Globus pallidus (tissue), 1 donor: ENCODE measurements at regions not wholly inside any gene's neighbourhood (a gene's known extent, or its start where the extent isn't known, plus 50 kb on each side); places are given as distances from the start of the nearest gene placed in this dataset.
"Not testable (repeated sequence)": the region's sequence is repeated elsewhere in the genome, so short reads cannot be mapped to it uniquely, and the experiment has no call there.

Experiments used
- DNase-seq: peaks from one replicate; pipeline ENCODE4 v3.0.0-alpha.2; 2015; ENCODE audit warnings: low spot score

DNA sequence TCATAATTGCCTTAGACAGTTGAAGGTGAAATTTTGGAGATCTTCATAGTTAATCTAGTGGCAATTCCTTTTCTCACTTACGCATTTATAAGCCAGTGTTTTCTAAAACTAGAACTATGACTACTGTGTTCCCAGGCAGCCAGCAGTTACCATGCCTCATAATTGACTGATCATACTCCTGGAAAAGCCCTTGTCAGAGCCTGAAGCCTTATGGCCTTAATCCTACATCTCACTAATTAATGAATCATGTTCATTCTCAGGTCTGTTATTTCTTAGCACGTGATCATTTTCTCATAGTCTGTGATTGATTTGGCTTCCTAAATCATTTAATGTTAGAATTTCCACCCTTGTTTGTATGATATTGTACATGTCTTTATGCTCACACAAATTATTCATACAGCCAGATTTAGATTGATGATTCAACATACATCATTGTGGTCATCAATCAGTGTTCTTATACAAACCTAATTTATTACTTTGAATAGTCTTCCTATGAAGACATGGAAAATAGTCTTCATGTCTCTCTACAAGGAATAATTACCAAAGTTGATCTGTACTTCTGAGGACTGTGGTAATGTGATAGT lies 132.6 kb upstream of the ASCC3 start:
- DNase-seq: no peak

DNA sequence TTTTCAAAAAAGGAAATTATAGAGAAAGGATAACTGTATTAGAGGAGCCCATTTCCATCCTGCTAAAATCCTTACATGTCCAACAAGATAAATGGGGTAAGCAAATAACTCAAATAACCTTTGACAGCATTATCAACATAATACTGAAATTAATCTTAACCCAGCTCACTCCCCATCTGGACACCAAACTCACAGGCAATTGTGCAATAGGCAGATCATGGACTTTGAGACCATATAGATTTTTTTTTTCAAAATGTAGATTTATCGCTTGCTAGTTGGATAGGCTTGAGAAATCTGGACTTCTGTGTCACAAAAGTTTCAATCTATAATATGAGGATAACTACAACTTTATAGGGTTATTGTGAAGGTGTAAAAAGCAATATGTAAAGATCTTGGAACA lies 134.4 kb upstream of the ASCC3 start:
- no peak for DNase-seq

DNA sequence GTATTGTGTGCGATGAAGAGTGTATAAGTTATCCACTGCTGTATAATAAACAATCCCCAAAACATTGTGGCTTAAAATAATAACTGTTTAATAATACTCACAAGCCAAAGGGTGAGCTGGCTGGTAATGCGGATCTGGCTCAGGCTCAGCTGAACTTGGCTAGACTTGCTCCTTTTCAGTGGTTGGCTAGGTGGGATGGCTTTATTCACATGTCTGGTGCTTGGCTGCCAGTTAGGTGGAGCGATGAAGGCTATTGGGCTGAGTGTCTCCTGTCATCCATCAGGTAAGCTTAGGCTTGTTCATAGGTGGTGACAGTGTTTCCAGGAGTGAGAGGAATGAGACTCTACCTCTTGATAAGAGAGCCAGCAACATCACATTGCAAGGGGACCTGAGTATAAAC lies 135.0 kb upstream of the ASCC3 start:
- DNase-seq: no peak

DNA sequence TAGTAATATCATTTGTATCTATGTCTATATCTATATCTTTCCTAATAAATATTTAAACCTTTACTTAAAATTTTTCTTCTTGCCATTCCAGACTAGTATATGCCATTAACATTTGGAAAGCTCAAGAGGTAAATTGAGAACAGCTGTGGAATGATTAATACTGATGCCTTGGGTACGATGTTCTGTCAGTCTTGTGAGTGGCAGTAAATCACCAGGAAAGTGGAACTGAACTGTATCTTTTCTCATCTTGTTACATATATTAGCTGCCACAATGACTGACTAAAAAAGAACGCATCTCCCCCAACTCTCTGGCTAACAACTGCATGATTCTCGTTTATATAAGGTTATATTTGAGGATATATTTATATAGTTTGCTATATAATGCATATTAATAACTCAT lies 137.0 kb upstream of the ASCC3 start:
- no peak for DNase-seq

DNA sequence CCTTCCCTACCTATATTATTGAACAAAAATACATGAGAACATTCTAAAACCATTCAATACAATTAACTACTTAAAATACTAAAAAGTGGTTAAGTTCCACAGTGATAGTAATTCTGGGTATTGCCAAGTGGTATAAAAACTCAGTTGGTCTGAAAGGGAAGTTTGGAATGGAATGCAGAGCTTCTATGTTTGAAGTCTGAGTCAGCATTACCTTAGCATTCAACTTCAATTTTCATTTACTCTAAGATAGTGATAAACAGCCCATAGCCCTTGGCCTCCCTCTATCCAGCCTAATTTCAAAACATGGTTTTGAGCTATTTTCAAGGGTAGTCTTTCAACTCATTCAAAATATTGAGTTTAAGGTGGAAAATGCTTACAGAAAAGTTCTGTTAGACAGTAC lies 140.4 kb upstream of the ASCC3 start:
- DNase-seq: no peak

DNA sequence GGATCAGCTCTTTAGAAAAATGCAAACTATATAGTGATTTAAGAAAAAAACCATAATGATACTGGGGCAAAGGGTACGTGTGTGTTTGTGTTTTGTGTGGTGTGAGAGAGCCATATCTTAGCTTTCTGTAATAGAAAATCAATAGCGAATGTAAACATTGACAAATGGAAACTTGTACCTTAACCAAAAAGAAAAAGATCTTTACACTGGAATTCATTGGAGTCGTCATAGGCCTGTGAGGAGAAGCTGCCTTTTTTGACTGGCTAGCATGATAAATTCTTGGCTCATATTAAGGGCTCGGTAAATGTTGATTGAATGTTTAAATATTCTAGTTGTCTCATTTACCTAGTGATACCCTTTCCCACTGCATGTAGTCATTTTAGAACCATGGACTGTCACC lies 161.8 kb upstream of the ASCC3 start:
- no peak for DNase-seq

DNA sequence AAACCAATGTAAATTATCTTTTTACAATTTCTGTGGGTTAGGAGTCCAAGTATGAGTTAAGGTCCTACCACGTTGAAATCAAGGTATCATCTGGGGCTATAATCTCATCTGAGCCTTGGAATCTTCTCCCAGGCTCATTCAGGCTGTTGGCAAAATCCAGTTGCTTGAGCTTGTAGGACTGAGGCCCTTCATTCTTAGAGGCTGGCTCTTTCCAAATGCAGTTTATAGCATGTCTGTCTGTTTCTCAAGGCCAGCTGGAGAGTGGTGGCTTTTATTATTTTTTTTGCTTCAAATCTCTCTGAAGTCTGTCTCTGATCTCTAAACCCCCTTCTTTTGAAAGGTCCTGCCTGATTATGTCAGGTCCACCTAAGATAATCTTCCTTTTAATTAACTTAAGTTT lies 177.2 kb upstream of the ASCC3 start:
- no peak for DNase-seq

DNA sequence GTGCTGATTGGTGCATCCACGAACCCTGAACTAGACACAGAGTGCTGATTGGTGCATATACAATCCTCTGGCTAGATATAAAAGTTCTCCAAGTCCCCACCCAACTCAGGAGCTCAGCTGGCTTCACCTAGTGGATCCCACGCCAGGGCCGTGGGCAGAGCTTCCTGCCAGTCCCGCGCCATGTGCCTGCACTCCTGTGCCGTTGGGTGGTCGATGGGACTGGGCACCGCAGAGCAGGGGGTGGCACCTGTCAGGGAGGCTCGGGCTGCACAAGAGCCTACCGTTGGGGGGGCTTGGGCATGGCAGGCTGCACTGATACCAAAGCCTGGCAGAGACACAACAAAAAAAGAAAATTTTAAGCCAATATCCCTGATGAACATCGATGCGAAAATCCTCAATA lies 185.4 kb upstream of the ASCC3 start:
- DNase-seq: no peak

DNA sequence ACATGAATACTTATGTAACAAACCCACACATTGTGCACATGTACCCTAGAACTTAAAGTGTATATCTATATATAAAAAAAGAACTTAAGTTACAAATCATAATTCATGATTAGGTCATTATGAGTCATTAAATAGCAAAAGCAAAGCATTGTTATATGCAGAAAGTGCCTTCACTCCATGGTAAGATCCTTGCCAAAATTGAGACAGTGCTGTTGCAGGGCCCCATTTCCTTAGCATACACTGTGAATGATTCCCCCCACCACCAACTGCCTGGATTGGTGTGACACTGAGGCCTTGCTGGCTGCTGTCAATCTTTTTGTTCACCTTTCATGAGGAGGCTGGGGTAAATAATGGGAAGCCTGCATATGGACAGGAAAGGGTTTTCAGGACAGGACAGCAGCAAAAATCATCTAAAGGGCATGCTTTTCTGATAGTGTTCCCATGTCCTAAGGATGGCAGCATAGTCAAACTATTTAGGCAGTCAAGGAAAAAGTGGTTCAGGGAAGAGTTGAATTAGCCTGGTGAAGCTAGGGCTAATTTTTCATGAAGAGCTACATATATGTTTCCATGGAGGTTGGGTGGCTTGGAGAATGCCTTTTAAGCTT lies 188.2 kb upstream of the ASCC3 start:
- DNase-seq: no peak

DNA sequence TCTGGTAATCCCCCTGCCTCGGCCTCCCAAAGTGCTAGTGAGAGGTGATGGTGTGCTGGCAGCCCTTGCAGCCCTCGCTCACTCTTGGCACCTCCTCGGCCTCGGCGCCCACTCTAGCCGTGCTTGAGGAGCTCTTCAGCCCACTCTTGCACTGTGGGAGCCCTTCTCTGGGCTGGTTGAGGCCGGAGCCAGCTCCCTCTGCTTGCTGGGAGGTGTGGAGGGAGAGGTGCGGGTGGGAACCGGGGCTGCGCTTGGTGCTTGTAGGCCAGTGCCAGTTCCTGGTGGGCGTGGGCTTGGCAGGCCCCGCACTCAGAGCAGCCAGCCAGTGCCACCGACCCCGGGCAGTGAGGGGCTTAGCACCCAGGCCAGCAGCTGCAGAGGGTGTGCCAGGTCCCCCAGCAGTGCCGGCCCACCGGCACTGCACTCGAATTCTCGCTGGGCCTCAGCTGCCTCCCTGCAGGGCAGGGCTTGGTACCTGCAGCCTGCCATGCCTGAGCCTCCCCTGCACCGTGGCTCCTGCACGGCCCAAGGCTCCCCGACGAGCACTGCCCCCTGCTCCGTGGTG lies 189.0 kb upstream of the ASCC3 start:
- no peak for DNase-seq

DNA sequence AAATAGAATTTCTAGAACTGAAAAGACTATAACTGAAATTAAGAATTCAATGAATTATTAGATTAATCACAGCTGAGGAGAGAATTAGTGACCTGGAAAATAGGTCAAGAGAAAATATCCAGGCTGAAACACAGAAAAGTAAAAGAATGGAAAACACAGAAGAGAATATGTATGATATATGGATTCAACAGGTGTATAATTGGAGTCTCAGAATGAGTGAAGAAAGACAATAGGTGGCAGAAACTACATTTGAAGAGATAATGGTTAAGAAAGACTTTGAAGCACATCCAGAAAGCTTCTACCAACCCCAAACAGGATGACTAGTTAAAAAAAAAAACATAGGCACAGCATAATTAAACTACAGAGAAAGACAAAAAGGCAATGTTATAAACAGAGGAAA lies 196.2 kb upstream of the ASCC3 start:
- no peak for DNase-seq

DNA sequence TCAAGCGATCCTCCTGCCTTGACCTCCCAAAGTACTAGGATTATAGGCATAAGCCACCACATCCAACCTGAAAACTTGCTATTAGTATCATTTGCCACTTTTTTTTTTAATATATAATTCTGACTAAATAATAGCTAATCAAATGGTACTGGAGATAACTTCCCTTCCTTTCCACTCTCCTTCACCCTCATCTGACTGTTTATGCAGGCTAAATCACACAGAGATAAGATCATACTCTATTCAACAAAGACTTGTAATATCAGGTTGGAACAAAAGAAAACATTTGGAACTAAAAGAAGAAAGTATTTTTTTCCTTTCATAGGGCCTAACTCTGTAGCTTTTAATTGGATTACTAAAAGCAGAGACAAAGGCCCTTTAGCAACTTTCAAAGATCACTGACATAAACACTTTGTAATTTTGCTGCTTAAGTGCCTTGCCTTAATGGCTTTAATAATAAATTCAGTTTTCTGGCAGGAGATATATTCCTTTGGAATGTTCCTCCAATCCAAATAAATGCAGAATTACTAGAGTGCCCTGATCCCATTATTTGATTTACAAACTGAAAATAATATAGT lies 198.7 kb upstream of the ASCC3 start:
- no peak for DNase-seq

DNA sequence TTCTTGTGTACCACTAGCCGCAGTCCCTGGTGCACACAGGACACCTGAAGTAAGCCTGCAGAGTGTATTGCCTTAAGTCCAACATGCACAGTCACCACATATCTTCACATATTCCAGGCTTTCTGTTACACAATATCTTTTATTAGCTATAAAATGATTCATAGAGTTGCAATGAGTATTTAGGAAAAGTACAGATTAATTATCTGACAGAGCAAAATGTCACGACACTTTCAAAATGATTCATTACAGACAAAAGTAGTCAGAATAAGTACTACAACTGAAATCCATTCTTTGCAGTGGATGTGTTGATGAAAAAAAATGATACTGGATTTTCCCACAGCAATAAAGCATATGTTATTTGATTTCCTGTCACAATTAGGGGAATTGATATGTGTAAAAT lies 199.5 kb upstream of the ASCC3 start:
- no peak for DNase-seq

DNA sequence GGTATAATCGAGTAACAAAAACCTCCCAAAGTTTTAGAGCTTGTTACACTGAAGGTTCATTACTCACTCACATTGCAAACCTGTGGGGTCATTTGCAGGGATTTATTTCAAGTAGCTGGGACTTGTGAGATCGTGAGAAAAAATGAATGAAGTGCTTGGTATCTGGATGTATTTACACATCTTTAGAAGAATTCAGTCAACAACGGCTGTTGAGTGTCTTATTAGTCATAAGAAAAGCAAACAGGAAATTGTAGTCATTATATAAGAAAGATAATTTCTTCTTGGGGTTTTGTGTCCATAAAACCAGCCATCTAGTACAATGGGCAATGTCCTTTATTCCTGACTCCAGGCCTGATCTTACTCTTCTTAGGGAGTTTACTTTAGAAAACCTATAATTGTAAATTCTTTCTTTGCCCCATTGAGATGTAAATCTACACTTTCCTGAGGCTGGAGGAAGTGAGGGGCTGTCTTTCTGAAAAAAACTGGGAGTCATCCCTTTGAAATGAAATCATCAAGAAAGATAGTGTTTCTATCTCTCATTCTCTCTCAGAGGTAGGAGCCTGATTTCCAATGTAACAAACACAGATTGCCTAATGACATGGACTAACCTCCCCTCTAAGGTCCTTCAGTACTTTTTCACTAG lies 202.5 kb upstream of the ASCC3 start:
- DNase-seq: no peak

DNA sequence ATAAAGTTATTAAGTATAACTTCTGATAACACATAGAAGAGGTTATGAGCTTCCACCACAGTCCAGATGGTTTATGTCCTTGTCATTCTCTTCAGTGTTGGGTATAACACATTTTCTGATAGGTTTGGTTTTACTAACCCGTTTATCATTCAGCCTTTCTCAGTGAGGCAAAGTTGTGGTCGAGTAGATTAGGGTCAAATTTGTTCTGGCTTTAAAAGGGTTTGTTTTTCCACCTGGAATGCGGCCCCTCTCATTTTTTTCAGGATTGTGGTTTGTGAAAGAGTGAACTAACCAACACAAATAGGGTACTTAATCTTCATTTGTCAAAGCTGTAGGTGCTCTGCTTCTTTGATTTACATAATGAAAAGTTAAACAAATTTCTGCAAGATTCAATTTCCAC lies 204.2 kb upstream of the ASCC3 start:
- DNase-seq: no peak

DNA sequence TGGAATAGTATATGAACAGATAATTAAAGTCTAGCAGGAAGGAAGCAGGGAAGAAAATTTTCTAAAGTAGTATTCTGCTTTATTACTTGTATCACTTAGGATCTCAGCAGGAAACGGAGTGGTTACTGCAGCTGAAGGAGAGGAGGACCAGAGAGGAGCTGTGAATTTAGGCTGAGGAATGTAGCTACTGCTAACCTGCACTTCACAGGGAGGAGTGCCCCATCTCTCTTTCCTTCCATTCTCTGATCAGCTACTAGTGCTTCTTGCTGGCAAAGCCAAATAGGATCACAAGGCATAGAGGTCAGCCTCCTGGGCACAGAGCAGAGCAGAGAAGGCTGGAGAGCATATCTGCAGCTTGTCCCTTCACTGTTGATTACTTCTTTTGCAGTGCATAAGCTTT lies 205.3 kb upstream of the ASCC3 start:
- DNase-seq: no peak

DNA sequence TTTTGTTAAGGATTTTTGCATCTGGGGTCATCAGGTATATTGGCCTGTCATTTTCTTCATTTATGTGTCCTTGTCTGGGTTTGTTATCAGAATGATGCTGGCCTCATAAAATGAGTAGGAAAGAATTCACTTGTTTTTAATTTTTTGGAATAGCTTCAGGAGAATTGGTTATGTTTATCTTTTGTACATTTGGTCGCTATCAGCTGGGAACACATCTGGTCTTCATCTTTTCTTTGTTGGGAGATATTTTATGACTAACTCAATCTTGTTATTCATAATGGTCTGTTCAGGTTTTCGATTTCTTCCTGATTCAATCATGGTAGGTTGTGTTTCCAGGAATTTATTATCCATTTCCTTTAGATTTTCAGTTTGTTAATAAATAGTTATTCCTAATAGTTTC lies 207.5 kb upstream of the ASCC3 start:
- DNase-seq: no peak

DNA sequence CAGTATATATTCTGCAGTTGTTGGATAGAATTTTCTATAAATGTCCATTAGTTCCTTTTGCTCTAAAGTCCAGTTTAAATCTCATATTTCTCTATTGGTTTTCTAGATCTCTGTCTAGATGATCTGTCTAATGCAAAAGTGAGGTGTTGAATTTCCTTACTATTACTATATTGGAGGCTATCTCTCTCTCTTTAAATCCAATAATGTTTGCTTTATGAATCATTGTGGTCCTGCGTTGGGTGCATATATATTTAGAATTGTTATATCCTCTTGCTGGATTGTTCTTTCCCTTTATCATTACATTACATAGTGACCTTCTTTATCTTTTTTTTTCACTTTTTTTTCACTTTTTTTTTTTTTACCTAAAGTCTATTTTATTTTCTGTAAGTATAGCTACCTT lies 208.5 kb upstream of the ASCC3 start:
- no peak for DNase-seq

DNA sequence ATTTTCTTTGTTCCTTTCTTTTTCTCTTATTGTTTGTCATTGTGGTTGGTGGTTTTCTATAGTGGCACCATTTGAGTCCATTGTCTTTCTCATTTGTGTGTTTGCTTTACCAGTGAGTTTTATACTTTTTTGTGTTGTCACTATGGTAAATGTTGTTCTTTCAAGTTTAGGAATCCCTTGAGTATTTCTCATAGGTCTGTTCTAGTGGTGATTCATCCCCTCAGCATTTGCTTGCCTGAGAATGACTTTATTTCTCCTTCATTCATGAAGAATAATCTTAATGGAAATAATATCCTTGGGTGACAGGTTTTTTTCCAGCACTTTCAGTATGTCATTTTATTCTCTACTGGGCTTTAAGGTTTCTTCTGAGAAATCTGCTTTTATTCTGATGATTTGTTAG lies 209.2 kb upstream of the ASCC3 start:
- DNase-seq: no peak

DNA sequence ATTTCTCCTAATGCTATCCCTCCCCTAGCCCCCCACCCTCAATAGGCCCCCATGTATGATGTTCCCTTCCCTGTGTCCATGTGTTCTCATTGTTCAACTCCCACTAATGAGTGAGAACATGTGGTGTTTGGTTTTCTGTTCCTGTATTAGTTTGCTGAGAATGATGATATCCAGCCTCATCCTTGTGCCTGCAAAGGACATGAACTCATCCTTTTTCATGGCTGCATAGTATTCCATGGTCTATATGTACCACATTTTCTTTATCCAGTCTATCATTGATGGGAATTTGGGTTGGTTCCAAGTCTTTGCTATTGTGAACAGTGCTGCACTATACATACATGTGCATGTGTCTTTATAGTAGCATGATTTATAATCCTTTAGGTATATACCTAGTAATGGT lies 217.5 kb upstream of the ASCC3 start:
- DNase-seq: not testable (repeated sequence)

DNA sequence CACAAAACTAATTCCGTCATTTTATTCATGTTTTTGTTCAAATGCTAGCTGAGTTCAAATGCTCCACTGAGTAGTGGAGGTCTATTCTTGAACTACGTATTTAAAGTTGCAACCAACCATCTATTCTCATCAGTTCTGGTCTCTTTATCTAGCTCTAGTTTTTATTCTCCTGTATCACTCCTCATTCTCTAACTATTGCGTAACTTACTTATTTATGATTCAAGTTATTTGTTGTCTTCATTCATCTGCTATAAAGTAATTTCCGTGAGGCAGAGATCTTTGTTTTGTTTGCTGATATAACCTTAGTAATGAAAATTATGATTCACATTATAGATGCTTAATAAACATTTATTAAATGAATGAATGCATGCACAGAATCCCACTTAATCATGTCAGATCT lies 221.6 kb upstream of the ASCC3 start:
- DNase-seq: no peak

DNA sequence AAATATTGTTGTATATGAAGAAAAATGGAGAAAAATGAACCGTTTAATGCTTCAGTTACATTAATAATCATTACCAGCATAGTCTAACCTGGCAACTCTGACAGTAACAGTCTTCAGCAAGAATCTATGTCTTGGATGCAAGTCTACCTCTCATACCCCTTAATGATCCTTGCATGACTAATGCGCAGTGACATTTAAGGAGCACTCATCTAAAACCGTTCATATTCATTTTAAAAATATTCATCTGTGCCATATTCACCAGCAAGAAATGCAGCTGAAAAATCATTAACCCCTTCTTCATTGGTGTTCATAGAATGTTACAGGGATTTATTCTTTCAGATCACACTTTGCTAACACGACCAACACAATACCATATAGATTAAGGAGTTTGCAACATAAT lies 227.2 kb upstream of the ASCC3 start:
- no peak for DNase-seq

DNA sequence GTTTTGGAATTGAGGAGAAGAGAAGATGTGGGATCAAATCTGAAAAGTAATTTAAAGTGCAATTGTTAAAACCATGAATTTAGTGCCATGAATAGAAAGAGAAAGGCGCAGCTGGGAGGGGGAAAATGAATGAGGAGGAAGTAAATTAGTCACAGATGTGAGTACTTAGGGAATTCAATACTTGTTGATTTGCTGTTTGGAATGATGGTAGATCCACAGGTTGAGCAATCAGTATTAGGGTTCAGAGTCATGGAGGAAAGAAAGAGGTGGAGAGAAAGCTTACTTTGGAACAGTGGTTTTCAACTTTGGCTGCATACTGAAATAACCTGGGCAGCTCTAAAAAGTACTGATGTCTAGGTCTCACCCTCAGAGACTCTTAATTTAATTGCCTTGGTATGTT lies 229.7 kb upstream of the ASCC3 start:
- no peak for DNase-seq
